NT2/D1 (cell line): ENCODE measurements at regions not wholly inside any gene's neighbourhood (a gene's known extent, or its start where the extent isn't known, plus 50 kb on each side); places are given as distances from the start of the nearest gene placed in this dataset.

Experiments used
- DNase-seq: peaks from one replicate; pipeline ENCODE4 v3.0.0-alpha.2; 2011; ENCODE audit warnings: low read depth, low spot score
- H3K27me3 ChIP-seq: 2 replicates; pipeline ENCODE4 v1.6.0; 2011; ENCODE audit warnings: mild to moderate bottlenecking; ENCODE audit not compliant: insufficient read length, insufficient read depth
- H3K36me3 ChIP-seq: 2 replicates; pipeline ENCODE4 v1.6.1; 2011; ENCODE audit warnings: mild to moderate bottlenecking, low read length, mixed read lengths; ENCODE audit not compliant: insufficient read depth, insufficient read length
- H3K4me1 ChIP-seq: 2 replicates; pipeline ENCODE4 v1.5.1; 2011; ENCODE audit not compliant: insufficient read depth, insufficient read length
- H3K4me3 ChIP-seq: 2 replicates; pipeline ENCODE4 v1.5.1; 2011; ENCODE audit warnings: low read depth; ENCODE audit not compliant: insufficient read length
- H3K9ac ChIP-seq: 2 replicates; pipeline ENCODE4 v1.6.0; 2011; ENCODE audit warnings: low read depth; ENCODE audit not compliant: insufficient read length
- H3K9me3 ChIP-seq: 2 replicates; pipeline ENCODE4 v1.5.1; 2011; ENCODE audit warnings: mild to moderate bottlenecking, low read length; ENCODE audit not compliant: insufficient read depth
- SUZ12 ChIP-seq: IDR thresholded peaks from 2 replicates; pipeline ENCODE4 v1.6.1; 2011; ENCODE audit not compliant: insufficient read length, insufficient read depth; ENCODE audit errors: extremely low read depth
- YY1 ChIP-seq: IDR thresholded peaks from 2 replicates; pipeline ENCODE4 v1.6.1; 2011; ENCODE audit not compliant: insufficient read length, insufficient read depth
- ZNF274 ChIP-seq: IDR thresholded peaks from 2 replicates; pipeline ENCODE4 v1.6.1; 2011; ENCODE audit warnings: mild to moderate bottlenecking, low read depth, low read length

DNA sequence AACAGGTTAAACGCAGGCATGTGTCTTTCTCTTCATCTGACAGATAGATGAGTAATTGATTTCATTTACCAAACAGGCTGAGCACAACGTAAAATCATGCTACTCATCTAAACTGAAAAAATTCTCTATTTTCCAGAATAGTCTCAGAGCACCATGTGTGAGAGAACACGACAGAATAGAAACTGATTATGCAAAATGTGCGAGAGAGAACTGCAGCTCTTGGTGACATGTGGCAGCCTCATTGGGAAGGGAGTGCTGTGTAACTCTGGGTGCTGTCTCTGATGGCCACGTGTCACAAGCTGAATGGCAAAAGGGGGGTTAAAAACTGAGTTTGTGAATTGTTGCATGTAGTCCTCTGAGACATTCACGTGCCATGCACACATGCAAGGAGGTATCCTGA, 143.7 kb upstream of the ATXN1 start:
- TF ChIP-seq ZNF274 (no peak), YY1 (no peak), SUZ12 (no peak)
- no peaks in the 10 kb centered on the region for H3K4me1 ChIP-seq
- no peak for DNase-seq
- no peak overlapping the region for H3K4me3 ChIP-seq
- H3K9ac ChIP-seq: no peak overlapping the region
- H3K27me3 ChIP-seq: no peaks in the 10 kb centered on the region
- H3K36me3 ChIP-seq: no peaks in the 10 kb centered on the region
- no peaks in the 10 kb centered on the region for H3K9me3 ChIP-seq

DNA sequence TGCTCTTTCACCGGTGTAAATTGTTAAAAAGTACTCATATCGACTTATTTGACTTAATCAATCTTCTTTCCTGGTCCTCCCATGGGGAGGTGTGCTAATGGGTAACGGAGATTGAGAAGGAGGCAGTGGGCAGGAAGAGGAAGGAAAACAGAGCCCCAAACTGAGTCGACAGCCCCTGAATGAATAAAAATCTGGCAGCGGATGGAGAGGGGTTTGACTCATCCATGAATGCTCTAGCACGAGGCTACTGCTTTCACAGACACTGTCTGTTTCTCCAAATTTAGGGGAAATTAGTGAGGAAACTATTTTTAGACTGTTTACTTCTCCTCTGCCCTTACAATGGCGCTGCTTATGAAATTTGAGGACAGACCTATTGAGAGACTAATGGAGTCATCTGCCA, 142.2 kb upstream of the ATXN1 start:
- Histone ChIP-seq H3K9me3 (no peaks in the 10 kb centered on the region), H3K27me3 (no peaks in the 10 kb centered on the region), H3K4me1 (no peaks in the 10 kb centered on the region), H3K36me3 (no peaks in the 10 kb centered on the region), H3K9ac (no peak overlapping the region), H3K4me3 (no peak overlapping the region)
- no peak for DNase-seq
- no peak for TF ChIP-seq YY1
- no peak for TF ChIP-seq SUZ12
- no peak for TF ChIP-seq ZNF274

DNA sequence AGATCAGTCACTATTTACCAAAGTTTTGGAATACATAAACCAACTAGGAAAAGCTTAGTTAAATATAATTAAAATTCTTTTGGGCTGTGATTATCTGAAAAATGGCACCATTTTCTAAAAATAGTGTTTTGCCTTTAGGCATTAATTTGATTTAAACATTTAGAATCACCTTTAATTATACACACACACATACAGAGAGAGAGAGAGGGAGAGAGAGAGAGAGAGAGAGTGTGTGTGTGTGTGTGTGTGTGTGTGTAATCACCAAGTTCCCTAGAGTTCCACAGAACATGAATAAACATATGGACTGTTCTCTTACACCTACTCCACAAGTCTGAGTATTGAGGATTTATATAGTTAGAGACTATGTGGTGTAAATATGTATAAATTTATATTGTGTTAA, 141.2 kb upstream of the ATXN1 start:
- H3K9ac ChIP-seq: no peak overlapping the region
- H3K27me3 ChIP-seq: no peaks in the 10 kb centered on the region
- TF ChIP-seq ZNF274: no peak
- no peak for TF ChIP-seq YY1
- TF ChIP-seq SUZ12: no peak
- no peaks in the 10 kb centered on the region for H3K9me3 ChIP-seq
- DNase-seq: no peak
- no peak overlapping the region for H3K4me3 ChIP-seq
- H3K36me3 ChIP-seq: no peaks in the 10 kb centered on the region
- no peaks in the 10 kb centered on the region for H3K4me1 ChIP-seq

DNA sequence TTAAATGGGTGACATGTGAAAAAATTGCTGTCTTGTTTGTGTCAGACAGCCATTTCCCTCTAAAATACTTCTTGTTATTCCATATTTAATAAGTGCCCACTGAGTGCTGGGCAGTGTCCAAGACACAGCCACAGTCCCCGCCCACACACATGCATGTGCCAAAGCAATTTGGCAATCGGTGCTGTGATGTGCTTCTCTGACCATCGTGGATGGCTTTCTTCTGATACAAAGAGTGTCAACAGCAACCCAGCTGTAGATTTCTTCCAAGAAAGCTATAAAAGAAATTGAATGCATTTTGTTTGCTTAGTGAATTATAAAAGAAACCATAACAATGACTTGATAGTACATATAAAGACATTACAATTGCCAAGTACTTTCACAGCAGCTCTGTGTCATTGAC, 140.5 kb upstream of the ATXN1 start:
- H3K27me3 ChIP-seq: no peaks in the 10 kb centered on the region
- H3K4me1 ChIP-seq: no peaks in the 10 kb centered on the region
- TF ChIP-seq SUZ12: no peak
- TF ChIP-seq ZNF274: no peak
- TF ChIP-seq YY1: no peak
- H3K9ac ChIP-seq: no peak overlapping the region
- no peaks in the 10 kb centered on the region for H3K9me3 ChIP-seq
- DNase-seq: no peak
- H3K4me3 ChIP-seq: no peak overlapping the region
- H3K36me3 ChIP-seq: no peaks in the 10 kb centered on the region

DNA sequence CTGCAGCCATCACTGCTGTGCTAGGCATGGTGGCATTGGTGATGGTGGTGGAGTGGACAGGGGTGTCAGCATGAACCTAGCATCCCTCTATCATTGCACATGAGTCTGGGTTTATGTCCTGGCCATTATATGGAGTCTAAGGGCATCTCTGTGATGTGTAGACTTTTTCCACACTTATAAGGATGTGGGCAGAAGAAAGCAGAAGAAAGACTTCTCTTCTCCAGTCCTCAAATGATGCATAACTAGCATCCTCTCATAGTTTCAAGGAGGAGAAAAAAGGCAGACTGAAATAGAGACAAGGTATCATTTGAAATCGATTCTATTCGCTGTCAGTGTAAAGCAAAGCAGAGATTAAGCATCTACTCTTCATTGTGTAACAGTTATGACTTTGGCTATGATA, 140.0 kb upstream of the ATXN1 start:
- DNase-seq: no peak
- no peak overlapping the region for H3K4me3 ChIP-seq
- no peaks in the 10 kb centered on the region for H3K4me1 ChIP-seq
- no peaks in the 10 kb centered on the region for H3K9me3 ChIP-seq
- no peak overlapping the region for H3K9ac ChIP-seq
- no peaks in the 10 kb centered on the region for H3K27me3 ChIP-seq
- TF ChIP-seq ZNF274: no peak
- no peak for TF ChIP-seq SUZ12
- TF ChIP-seq YY1: no peak
- H3K36me3 ChIP-seq: no peaks in the 10 kb centered on the region

DNA sequence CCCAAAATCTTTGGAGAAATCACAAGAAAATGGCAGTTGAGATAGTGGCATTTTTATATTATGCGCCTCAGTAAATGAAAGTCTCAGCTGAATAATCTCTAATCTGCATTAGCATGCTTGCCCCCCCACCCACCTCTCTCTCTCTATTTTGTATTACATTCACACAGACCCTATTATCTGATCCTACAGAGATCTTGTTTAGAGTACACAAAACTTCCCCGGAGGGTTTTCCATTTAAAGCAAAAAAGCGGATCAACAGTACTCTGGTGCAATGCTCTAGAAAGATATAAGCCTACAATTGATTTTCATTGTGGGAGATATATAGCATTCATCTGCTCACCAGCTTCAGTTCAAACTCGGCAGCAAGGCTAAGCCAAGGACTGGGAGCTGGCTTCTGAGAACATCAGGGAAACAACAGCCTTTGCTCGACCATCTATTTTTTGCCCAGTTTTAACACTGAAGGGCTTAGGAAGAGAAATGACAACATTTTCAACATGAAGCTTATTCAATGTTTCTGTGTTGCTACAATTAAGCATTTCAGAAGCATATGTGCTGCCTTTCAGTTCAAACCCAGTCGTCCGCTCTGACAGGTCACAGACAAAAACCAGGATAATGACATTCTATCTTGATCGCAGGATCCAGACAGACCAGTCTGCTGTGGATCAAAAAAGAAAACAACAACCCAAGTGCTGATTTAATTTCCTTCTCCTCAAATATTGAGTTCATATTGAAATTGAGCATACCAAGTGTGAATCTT, 137.6 kb upstream of the ATXN1 start:
- DNase-seq: no peak
- H3K27me3 ChIP-seq: no peaks in the 10 kb centered on the region
- no peak overlapping the region for H3K4me3 ChIP-seq
- peaks cover 3% of the 10 kb centered on the region; the same call in 1 of the 2 replicates for H3K9me3 ChIP-seq
- TF ChIP-seq ZNF274: no peak
- TF ChIP-seq YY1: no peak
- TF ChIP-seq SUZ12: no peak
- H3K36me3 ChIP-seq: no peaks in the 10 kb centered on the region
- H3K9ac ChIP-seq: no peak overlapping the region
- no peaks in the 10 kb centered on the region for H3K4me1 ChIP-seq

DNA sequence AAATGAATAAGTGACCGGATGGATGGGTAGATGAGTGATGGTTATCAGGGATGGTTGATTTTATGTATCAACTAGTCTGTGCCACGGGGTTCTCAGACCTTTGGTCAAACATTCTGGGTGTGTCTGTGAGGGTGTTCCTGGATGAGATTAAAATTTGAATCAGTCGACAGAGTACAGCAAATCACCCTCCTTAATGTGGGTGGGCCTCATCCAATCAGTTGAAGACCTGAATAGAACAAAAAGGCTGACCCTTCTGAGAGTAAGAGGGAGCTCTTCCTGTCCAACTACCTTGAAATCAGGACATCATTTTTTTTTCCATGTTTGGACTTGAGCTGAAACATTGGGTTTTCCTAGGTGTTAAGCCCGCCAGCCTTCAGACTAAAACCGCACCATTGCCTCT, 136.4 kb upstream of the ATXN1 start:
- H3K36me3 ChIP-seq: no peaks in the 10 kb centered on the region

More for the DNA sequence above, 136.4 kb upstream of the ATXN1 start:
- no peak overlapping the region for H3K4me3 ChIP-seq
- no peak overlapping the region for H3K9ac ChIP-seq
- H3K27me3 ChIP-seq: no peaks in the 10 kb centered on the region
- no peak for TF ChIP-seq SUZ12
- TF ChIP-seq YY1: no peak
- no peak for TF ChIP-seq ZNF274
- H3K9me3 ChIP-seq: peaks cover 3% of the 10 kb centered on the region; the same call in 1 of the 2 replicates
- DNase-seq: no peak
- no peaks in the 10 kb centered on the region for H3K4me1 ChIP-seq
